ENCODE measurements at regions not wholly inside any gene's neighbourhood (a gene's known extent, or its start where the extent isn't known, plus 50 kb on each side); places are given as distances from the start of the nearest gene placed in this dataset.

DNA sequence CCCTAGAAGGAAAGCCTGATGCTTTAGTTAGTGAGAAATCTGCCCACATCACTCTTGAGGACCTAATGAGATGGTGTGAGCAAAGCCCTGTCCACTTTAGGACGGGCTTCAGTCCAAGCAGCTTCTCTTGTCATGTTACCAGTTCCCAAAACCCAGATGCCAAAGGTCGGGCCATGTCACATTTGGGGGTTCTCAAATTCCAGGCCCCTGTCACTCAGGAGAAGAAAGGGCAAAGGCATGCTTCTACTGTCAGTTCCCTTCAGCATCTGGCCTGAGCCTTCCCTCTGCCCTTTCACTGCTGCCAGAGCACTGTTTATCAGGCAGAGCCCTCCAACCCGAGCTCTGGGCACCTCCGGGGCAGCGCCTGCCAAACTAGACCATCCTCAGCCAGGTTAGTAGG lies 556.0 kb downstream of the BNC2 start:
- no peak for DNase-seq (ENCODE audit: low spot score)

DNA sequence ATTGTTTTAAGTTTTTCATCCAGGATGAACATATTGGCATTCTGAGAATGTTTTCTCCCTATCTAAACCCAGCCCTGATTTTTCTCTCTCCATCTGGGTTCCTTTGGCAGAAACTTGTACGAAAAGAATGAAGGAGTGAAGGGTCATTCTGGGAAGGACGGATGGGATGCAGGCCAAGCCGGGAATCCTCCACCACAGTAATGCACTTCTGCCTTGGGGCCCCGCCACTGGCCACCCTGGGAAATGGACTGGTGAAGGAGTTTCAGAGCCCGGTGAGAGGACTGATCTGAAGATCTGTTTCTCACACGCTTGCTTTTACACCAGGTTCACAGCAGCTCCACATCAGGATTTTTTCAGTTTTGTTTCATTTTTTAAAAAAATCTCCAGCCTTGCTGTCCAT lies 554.8 kb downstream of the BNC2 start:
- no peak for DNase-seq (ENCODE audit: low spot score)

DNA sequence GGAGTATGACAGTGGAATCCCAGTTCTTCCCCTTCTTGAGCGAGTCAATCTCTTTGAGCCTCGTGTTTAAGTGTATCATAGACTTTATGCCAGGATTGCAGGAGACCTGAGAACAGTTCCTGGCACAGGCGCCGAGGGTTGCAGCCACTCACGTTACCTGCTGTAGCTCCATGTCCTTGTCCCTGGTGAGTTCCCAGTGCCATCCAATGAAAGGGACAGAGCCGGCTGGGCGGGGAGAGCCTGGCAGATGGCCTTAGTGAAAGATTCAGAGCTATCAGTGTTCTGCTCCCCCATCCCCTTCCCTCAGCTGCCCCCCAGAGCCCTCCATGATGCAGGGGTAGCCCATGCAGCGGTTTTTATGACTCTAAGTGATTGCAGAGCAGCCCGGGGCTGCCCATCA lies 554.0 kb downstream of the BNC2 start:
- no peak for DNase-seq (ENCODE audit: low spot score)

DNA sequence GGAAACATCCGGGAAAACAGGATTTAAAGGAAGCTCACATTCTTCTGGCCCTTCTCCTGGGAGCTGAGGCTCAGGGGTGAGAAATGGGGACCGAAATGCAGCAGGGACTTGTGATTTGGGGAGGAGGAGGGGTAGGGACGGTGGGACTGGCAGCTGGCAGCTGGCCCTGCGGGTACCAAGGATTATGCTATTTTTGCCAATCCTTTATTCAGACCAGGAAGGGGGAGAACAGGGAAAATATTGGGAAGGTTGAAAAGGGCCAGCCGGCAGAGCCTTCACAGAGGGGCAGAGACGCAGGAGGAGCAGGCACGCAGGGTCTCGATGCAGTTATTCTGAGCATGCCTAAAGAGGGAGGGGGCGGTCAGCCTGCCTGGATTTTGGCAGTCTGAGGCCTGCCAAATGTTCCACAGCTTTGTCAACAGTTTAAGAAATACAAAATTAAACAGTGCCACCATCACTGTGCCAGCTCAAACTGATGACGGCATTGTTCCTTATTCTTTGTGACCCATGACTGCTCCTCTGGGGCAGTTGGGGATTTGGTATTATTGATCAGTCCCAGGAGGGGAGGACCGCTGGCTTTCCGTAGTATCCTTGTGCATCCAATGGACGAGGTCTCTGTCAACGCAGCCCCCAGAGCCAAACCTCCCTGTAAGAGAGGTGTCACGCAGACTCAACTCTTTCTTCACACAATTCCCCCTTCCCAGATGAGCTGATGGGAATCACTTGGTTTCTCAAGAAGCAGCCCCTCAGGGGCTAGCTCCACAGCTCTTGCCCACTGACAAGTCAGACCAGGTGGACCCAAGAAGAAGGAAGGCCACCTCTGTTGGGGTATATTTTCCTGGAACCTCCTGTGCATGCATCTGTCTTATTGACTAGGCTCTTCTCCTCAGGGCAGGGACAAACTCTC lies 553.3 kb downstream of the BNC2 start:
- no peak for DNase-seq (ENCODE audit: low spot score)

DNA sequence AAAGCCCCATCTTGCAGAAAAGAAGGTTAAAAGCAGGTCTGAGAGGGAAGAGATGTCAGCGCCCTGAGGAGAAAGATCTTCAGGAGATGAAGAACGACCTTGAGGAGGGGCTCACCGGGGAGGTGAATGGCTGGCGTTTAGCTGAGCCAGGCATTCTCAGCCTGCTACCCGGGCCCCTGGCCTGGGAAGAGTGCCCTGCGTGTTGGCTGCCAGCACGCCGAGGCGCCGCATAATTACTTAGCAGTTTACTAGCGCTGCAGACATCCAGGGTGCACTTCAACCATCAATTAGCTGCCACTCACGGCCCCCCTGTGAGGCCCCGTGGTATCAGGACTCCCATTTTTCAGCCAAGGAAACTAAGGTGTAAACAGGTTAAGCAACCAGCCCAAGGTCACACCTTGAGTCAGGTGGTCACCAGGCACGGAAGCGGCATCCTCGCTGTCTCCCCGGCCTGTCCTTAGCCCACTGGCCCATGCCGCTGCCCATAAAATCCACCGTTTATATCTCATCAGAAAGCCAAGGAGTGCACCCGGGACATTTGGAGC lies 551.9 kb downstream of the BNC2 start:
- DNase-seq (ENCODE audit: low spot score) = no peak

DNA sequence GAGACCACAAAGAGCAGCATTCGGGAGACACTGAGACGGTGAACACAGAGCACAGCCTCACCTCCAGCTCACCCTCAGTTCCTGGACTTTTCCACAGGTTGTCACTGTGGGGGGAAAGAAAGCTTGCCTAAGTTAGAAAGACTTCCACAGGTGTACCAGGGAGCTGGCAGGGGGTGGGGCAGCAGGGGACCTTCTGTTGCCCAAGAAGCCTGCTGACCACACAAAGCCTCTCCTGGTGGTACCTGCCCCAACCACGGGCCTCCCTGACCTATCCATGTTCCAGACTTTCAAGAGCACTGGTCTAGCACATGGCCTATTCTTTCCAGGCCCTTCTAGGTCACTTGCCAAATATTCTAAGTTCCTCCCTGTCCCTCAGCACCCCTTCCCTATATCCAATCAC lies 550.8 kb downstream of the BNC2 start:
- DNase-seq (ENCODE audit: low spot score) = no peak

DNA sequence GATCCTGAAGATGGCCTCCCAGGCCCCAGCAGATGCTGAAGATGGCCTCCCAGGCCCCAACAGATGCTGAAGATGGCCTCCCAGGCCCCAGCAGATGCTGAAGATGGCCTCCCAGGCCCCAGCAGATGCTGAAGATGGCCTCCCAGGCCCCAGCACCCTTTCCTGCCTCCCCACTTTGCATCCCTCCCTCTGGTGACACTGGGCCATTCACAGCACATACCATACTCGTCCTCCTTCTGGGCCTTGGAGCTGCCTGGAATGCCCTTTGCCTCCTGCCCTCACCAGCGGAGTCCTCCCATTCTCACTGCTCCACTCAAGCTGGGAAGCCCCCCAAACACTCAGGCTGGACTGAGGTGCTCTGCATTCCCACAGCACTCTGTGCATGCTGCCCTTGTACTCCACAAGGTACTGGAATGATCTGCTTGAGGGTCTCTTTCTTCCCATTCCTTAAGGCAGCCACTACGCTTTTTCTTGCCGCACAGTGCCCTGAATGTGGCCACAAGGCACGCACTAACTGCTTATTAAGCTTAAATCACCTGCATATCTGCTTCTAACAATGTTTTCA lies 550.0 kb downstream of the BNC2 start:
- no peak for DNase-seq (ENCODE audit: low spot score)

DNA sequence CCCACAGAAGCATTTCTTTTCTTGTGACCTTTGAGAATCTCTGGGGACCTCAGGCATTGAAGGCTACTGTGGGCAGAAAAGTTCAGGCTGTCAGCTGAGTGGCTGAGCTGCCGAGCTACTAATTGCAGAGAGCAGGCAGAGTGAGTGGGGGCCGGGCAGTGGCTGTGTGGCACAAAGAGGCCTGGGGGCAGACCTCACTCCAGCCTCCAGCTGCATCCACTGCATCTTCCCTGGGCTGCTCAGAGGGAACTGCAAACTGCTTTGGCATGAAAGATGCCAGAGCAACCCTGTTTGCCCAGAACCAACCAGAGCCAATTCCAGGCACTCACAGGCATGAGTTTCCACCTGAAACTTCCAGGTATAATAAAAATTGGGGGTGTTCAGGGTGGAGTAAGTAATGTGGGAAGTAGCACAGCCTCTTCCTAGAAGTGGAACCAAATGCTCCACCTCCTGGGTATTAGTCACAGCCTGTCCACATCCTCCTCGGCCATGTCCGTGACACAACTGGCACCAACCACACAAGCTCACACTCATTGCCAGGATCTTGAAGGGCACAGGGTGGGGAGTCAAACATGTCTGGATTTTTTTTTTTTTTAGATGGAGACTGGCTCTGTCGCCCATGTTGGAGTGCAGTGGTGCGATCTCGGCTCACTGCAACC lies 548.9 kb downstream of the BNC2 start:
- no peak for DNase-seq (ENCODE audit: low spot score)

DNA sequence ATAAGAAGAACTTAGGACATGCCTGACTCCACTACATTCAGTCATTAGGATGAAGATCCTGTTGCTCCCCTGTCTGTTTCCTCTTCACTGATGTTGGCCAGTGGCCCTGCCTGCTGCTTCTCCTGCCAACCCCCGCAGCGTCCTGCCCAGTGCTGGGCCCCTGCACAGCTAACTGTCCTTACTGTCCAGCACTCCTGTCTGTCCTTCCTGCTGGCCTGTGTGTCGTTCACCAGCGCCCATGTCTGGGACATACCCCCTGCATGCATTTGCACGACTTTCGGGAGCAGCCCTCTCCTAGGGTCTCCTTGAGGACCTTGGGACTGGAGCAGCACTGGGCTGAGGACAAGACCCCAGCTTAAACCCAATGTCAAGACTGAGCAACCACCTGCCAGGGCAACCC lies 547.6 kb downstream of the BNC2 start:
- no peak for DNase-seq (ENCODE audit: low spot score)

DNA sequence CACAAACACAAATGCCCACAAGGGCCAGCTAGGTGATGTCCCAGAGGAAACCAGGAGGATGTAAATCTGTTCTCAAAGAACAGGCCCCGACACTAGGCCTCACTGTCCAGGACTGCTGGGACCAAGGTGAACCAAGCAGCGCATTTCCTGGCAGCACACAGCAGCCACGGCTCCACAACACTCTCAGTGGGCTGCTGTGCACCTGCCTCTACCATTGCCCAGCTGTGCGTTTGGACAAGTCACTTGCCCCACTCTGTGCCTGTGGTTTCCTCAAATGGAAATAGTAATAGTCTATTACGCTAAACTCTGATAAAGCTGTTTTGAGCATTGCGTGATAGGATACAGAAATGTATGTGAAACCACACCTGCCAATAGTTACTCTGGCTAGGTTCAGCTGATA lies 544.5 kb downstream of the BNC2 start:
- no peak for DNase-seq (ENCODE audit: low spot score)

DNA sequence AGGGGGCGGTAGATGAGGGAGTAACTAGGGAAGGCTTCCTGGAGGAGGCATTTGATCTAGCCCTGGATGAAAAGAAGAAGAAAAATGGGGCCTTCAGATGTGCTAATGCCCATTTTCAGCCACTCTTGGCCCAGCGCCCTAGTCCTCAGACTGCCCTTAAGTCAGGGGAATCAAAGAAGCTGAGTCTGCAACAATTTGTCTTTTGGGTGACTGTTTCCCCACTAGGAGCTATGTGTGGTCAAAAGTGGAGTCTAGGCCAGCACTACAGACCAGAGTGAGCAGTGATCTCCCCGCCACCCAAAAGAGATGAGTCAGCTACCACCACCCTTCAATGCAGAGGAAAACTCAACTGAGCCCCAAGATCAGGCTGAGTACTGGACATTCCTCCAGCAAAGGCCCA lies 542.1 kb downstream of the BNC2 start:
- no peak for DNase-seq (ENCODE audit: low spot score)

DNA sequence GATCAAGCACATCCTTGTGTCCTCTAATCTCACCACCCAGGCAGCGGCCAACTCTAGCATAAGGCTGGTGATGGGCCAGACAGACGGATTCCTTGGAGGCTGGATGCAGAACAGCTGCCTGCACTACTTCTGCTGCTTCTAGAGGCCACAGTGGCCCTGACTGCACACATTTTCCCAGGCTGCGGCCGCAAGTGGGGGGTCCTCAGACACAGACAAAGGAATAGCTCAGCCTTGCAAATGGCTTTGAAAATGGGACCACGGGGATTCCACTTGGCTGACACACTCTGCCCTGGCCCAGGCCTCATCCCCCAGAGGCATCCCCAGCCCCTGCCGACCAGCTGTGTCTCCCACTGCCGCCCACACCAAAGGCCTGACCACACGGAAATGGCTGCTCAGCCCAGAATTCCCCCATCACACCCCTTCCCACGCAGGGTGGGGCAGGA lies 540.8 kb downstream of the BNC2 start:
- DNase-seq (ENCODE audit: low spot score) = no peak

DNA sequence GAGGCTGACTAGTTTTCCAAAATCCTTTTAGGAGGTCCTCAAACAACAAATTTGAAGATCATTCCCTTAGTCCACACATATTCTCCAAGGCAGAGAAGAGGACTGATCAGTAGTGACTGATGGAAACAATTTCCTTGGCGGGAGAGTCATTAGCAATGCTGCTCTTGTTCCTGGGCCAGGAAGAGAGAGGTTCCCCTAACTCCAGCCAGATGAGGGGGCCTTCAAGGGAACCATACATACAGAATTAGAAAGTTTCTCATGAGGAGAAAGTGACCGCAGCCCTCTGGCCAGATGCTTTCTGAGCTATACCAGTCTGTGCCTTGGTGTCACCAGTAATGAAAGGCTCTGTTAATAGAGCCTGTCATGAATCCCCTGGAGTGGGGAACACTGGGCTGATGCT lies 539.4 kb downstream of the BNC2 start:
- no peak for DNase-seq (ENCODE audit: low spot score)

DNA sequence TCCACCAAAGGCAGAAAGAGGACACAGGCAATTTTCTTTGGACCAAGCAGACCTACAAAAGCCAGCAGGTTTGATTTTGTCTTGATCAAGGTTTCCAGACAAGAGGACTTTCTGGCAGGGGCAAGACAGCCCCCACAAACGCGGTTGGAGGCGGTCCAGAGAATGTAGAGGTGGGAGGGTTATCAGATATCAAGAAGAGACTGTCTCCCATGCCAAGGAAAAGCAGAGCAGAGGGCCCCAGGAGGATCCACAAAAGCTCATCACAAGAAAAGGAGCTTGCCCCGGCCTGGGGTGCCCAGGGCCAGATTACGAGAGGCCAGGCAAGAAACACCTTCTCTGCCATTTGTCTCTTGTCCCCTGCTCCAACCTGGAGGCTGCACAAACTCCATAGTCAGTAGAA lies 538.9 kb downstream of the BNC2 start:
- no peak for DNase-seq (ENCODE audit: low spot score)

DNA sequence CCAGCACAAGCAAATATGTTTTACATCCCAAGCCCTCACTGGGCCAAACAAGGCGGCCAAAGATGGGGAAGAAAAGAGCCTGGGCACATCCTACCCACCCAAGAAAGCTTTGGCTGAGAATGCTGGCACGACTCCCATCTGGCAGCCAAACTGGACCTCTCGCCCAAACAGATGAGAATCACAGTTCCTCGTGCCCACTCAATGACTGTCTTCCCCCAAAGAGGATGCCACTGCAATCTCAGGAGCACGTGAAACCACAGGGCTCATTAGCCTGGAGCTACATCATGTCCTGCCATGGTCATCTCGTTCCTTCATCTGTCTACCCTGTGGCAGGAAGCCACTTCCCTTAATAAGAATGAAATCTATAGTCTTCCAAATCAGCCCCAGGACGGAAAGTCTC lies 536.8 kb downstream of the BNC2 start:
- DNase-seq (ENCODE audit: low spot score) = no peak

DNA sequence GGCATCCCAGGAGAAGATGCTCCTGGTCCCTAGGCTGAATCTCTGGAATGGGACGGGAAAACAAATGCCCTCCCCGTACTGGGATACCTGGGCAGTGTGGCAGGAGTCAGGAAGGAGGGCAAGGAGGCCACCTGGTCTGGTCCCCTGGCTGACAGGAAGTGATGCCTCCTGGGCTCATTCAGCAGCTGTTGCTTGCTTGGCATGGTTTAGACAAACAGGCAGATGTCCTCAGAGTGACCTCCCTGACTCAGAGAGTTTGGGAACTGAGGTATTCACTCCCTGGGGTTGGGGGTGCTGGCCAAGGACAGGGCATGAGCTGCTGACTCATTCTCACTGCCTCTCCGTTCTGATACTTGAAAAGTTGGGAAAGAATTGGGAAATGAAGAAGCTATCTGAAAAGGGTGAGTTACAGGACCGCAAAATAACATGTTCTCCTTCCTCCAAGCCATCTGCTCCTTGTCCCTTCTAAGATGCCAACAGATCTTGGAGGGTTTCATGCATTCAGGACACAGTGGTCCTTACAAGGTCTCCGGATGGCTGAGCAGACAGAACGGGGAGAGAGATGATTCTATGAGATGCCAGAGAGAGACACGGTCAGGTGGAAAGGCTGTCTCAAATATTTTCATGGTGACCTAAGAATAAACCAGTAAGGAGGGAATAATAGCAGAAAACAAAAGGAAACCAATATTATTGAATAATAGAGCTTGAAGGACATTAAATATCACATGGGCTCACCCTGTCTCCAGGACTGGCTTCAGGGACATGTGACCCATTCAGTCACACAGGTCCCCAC lies 534.5 kb downstream of the BNC2 start:
- no peak for DNase-seq (ENCODE audit: low spot score)

DNA sequence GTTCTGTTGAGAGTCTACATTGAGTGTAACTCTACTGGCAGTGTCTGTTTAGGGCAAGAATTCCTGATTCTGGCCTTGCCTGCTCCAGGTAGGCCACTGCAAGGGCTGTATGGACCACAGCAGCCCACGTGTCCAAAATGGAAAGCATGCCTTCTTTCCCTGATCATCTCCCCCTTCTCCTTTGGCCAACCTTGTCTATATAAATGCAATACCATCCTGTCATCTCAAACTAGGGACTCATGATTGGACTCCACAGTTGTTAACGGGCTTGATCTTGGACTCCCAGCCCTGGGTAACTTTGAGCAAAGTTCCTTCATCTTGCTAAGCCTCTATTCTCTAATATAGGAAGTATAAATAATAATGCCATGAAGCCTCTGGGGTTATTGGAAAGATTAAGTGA lies 533.6 kb downstream of the BNC2 start:
- no peak for DNase-seq (ENCODE audit: low spot score)

DNA sequence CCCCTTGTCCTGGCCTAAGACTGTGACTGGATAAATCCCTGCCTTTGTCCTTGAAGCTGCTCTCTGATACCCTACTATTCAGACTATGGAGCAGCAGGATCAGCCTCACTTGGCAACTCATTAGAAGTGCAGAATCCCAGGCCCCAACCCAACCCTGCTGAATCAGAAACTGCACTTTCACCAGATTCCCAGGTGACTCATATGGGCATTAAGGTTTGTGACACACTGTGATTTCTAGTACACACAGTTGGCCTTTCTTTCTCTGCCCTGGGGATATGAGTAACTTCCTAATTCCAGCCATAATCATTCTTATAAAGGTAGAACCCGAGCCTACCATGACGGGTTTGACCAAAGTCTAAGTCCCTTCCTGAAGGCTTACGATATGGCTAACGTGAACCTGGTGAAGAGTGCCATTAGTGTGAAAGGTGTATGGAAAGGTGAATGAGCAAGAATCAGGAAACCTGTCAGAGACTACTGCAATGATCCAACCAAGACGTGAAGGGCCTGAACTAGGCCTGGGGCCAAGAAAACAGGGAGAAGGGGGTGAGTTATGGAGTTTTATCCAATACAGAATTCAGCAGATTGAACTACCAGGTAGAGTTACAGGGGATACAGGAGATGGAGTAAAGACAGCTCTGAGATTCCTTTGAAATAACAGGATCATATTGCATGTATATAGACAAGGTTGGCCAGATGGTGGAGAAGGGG lies 533.0 kb downstream of the BNC2 start:
- no peak for DNase-seq (ENCODE audit: low spot score)

DNA sequence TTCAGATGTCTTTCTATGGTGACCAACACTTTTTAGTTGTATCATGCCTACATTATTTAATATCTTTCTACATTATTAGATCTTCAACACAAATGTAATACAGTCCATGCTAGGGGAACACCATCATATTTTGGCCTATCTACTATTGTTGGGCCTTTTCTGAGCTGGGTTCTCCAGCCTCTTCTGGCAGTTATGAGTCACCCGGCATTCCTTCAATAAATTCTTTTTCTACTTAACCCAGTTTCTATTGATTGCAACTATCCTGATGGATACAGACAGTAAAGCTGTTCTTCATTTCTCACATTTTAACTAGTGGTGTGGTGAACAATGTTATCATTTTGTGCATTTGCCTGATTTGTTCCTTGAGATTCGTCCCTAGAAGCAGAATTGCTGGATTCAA lies 529.3 kb downstream of the BNC2 start:
- no peak for DNase-seq (ENCODE audit: low spot score)

DNA sequence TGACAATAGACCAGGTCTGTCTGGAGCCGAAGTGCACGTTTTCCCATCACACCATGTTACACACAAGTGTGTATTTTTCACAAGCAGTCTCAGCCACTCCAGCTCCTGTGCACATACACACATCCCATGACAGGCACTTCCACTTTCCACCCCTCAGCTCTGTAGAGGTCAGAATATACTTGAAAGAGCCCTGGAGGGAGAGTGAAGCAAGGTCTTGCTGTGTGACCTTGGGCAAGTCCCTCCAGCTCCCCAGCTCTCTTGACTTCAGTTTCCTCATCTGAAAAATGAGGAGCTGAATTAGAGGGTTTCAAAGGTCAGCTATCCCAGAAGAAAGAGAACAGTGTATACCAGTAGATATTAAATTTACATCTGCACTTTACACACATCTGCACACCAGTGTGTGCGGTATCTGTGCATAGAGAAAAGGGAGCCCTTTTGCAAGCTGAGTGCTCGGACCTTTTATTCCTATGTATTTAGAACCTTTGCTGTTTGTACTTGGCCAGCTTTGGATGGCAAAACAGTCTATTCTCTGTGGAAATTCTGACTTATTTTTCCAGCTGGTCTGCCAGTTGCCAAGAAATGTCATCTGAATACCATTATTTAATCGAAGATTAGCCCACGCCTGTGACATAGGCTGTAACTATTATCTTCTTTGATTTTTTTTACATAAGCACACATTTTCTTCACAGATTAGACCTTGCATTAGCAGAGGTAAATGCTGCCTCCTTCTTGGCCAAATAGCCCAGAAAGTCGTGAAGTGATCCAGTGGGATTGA lies 528.0 kb downstream of the BNC2 start:
- DNase-seq (ENCODE audit: low spot score) = no peak

All from germinal center (tissue), 1 donor.